HG03045 (cell line): ENCODE measurements at regions not wholly inside any gene's neighbourhood (a gene's known extent, or its start where the extent isn't known, plus 50 kb on each side); places are given as distances from the start of the nearest gene placed in this dataset.
"Not testable (repeated sequence)": the region's sequence is repeated elsewhere in the genome, so short reads cannot be mapped to it uniquely, and the experiment has no call there.

Source experiments
- ATAC-seq: cut with Tn5 transposase; IDR thresholded peaks from one replicate; pipeline ENCODE4 v1.9.1; 2021; ENCODE audit warnings: mild to moderate bottlenecking, moderate library complexity; ENCODE audit not compliant: unreplicated experiment

DNA sequence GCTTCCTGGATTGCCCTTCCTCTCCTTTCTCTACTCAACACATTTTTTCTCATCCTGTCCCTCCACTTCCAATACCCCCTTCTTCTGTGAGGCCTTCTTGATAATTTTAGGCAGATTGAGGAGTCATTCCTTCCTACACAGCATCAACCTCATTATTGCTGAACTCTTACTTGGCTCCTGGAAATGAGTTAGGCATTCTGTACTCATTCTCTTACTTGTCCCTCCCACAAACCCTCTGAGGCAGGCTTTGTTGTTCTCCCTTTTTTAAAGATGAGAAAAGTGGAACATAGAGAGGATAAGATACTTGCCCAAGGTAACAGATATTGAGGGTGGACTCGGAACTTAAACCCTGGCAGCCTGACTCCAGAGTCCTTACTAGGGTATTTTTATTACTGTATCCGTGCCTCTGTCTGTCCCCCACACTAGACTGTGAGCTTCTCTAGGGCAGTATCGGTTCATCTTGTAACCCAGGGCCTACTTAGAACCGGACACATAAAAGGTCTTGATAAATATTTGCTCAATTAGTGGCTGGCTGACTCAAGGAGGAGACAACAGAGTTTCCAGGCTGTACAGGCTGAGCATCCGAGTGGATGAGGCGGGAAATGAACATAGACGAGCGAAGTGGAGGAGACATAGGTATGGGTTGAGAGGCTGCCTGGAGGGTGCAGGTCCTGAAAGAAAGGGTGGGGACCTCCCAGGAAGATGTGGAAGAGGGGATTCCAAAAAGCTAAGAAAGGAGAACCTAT, 148.7 kb upstream of the ATP2B2 start:
- no peak for ATAC-seq

DNA sequence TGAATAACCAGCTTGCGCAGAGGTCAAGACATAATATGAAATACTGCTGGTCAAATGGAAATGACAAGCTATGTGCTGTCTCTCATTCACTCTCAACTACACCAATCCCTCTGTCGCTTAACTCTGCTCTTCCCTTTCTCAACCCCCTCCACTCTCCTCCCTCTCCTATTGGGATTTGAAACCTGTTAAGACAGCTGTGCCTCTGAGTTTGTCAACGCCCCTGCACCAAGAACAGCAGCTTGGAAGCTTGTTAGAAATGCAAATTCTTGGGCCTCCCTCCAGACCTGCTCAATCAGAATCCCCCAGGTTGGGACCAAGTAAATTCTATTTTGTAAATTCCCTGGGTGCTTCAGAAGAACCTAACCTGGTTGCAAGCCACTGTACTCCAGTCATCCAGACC, 149.7 kb upstream of the ATP2B2 start:
- no peak for ATAC-seq

DNA sequence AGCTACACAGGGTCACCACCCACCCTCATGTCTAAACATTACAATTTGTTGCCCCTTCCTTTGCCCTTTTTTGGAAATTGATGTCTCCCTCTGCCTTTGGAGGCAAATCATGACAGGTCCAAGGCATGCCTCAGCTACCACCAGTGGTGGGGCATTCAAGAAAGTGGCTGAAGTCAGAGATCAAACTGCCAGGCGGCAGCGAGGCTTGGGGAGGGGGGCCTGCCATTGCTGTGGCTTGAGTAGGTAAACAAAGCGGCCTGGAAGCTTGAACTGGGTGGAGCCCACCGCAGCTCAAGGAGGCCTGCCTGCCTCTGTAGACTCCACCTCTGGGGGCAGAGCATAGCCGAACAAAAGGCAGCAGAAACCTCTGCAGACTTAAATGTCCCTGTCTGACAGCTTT, 152.0 kb upstream of the ATP2B2 start:
- ATAC-seq: not testable (repeated sequence)

DNA sequence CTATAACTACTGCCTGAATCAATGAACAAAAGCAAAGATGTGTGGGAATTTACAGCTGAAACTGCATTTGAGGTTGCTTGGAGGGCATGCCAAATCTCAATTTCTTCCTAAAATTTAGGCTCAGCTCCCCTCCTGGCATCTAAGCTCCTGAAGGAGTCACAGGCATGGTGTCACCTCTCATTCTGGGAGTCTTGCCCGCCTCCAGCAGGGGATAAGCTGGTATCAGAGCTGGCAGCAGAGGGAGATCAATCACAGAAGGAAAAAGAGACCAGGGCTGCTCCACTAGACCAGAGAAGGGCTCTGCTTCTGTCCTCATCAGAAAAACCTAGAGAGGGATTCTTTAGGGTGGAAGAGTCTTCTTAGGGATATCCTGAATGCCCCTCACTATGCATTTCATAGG, 150.4 kb upstream of the SLC6A11 start:
- no peak for ATAC-seq

DNA sequence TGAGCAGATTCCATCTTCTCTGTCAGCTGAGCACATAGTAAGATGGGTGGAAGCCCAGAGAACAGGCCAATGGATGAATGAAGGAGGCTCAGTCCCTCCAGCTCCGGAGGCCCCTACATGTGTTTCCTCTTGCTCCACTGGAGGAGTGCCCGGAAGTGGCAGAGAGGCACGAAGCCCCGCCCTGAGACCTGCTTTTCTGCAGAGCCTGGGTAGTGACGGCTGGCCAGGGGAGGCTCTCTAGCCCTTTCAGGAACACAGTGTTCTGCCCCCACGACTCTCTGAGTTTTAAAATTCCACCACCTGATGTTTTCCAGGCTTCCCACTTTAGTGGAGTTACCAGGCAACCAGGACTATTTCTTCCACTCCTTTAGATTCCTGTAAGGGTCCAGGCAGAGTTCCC, 149.4 kb upstream of the SLC6A11 start:
- no peak for ATAC-seq

DNA sequence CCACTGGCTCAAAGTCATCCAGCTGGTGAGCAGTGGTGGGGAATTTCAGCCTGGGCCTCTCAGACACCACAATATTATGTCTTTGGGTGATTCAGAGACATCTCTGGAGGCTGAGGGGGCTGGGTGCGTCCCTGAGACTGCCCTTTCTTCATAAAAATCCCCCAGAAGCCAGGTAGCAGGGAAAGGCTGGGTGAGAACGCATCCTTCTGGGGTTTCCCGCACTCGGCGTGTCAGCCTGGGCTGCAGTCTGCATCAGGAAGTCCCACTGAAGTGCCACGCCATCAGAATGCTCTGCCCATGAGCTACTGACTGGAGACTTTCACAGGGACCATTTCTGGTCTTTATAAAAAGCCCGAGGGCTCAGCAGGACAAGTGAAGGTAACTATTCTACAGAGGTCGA, 148.8 kb upstream of the SLC6A11 start:
- no peak for ATAC-seq

DNA sequence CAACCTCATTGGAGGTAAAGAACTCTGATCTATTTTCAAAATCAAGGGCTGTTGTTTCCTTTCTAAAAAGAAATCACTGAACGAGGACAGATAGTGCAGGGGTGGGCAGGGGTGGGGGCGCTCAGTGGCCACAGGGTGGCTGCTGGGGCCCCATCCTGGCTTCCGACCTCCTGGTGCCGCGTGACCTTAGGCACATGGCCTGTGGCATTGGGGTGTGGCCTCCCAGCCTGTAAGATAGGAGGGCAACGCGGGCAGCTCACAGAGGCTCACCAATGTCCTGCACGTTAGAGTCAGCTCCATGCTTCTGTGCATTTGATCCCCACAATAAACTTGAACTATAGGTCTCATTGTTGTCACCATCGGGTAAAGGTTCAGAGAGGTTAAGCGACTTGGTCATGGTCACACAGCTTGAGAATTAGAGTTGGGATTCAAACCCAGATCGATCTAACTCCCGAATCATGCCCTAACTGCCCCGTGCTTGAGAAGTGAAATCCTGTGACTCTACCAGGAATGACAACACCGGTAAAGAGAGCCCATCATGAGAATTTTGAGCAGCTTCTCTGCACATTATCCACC, 148.0 kb upstream of the SLC6A11 start:
- no peak for ATAC-seq

DNA sequence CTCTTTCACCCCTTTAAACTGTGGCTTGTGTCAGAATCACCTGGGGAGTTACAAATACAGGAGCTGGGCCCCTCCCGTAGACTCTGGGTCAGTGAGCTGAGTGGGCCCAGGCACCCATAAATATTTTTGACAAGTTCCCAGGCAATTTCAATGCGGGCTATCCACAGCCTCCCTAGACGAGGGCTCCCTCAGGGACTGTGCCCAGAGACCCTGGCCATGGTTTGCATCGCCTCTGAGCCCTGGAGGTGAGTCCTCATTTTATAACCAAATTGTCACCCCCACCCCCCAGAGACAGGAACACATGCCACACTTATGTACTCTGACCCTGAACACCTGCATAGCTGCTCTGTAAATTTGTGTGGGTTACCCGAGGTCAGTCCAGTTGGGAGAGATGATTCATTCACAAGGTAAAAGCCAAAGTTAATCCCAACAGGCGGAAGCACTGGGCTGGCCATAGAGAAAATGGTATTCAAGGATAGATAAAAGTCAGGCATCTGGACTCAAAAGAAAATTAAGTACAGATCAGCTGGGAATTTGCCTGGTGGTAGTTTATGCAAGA, 146.5 kb upstream of the SLC6A11 start:
- no peak for ATAC-seq

DNA sequence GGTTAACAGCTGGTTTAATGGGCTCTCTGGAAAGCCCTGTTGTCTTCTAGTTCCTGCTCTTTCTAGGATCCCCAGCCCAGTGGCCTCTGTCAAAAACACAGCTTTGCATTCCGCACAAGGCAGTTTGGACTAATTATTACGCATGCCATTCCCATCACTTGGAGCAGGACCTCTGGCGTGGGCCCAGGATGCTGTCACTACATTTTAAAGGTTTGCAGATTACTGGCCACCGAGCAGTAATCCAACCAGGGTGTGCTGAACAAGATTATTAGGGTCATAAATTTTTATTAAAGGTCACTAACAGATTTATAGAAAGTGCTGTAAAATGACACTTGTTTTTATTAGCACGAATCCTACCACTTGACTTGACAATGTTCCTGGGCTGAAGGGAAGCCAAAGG, 143.6 kb upstream of the SLC6A11 start:
- no peak for ATAC-seq

DNA sequence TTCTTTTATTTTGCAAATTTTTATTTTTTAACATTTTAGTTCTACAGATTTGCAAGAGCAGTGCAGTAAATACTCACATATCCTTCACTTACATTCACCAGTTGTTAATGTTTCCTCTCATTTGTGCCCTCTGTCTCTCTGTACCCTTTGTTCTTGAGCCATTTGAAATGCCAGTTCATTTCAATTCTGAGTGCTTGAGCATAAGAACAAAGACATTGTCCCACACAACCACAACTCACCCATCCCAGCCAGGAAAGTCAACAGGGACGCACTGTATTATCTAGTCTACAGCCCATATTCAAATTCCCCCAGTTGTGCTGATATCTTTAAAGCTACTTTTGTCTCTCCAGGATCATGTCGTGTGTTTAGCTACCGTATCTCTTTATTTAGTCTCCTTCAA, 141.4 kb upstream of the SLC6A11 start:
- no peak for ATAC-seq

DNA sequence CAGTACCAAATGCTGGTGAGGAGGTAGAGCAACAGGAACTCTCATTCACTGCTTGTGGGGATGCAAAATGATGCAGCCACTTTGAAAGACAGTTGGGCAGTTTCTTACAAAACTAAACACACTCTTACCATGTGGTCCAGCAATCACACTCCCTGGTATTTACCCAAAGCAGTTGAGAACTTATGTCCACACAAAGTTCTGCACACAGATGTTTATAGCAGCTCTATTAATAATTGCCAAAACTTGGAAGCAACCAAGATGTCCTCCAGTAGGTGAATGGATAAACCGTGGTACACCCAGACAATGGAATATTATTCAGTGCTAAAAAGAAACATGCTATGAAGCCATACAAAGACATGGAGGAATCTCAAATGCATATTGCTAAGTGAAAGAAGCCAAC, 139.1 kb upstream of the SLC6A11 start:
- no peak for ATAC-seq

DNA sequence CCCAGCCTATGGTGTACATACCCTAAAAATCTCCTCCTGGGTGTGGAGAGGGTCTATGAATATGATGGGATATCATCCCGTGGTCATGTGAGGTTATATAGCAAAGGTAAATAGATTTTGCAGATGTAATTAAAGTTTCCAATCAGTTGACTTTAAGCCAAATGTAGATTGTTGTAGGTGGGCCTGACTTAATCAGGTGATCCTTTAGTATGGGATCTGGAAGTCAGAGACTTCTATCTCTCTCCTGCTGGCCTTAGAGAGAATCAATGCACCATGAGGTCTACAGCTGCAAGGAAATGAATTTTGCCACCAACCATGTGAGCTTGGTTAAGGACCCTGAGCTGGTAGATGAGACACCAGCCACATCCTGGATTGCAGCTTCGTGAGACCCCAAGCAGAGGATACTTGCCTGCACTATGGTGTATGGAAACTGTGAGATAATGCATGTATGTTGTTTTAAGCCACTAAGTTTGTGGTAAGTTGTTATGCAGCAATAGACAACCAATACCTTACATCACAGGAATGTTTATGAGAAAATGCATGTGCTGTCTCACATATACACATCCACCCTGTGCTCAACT, 137.1 kb upstream of the SLC6A11 start:
- ATAC-seq: no peak

DNA sequence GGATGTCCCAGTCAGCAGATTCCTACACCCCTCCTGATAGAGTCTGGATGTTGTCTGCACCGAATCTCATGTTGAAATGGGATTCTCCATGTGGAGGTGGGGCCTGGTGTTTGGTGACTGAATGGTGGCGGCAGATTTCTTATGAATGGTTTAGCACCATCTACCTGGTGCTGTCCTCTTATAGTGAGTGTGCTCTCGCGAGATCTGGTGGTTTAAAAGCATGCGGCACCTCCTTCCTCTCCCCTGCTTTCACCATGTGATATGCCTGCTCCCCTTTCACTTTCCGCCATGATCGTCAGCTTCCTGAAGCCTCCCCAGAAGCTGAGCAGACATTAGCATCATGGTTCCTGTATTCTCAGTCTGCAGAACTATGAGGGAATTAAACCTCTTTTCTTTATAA, 135.2 kb upstream of the SLC6A11 start:
- ATAC-seq: no peak

DNA sequence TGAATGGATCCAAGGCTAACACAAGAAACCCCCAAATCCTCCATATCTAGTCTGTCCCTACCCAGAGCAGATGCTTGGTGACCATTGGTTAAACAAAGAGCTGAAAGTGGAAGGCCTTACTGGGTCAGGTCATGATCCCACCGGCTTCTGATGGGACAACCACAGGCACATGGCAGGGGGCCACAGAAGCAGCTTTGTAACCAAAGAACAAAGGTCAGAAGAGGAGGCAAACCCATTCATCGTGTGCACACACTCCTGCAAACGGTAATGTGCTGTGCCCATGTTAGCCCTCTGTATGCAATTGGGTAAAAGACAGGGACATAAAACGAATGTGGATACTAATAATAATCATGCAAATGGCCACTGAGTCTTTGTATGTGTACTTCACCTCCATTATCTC, 133.3 kb upstream of the SLC6A11 start:
- ATAC-seq: no peak

DNA sequence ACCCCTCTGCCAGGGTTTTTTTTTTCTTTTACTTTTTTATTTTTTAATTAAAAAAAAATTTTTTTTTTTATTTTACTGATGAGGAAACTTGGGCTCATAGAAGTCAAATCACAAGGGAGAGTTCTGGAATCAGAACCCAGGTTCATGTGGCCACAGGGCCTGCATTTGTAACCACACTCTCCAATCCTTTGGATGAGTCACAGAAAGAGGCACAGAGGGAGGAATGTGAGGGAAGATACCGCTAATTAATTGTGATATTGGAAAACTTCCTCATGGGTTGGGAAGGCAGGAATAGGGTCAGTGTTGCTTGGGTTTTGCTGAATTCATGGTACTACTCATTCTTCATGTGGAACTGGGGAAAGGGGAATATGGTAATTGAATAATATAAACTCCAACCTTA, 132.9 kb upstream of the SLC6A11 start:
- no peak for ATAC-seq

DNA sequence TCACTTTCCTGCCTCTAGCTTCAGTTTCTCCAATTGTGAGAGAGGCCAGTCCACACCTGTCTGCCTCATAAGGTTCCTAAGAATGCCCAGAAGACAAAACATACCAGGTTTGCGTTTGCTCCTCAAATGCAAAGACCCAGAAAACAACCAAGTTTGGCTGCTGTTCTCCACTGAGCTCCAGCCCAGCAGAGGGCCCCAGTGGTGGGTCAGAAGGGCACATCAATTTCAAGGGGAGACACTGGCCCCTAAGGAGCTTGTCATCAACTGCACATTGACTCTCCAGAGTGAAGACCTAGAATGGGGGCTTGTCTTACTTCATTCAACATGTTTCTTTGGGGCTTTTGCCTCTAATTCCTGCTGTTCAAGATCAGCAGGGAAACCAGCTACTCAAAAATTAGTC, 127.9 kb upstream of the SLC6A11 start:
- ATAC-seq: no peak

DNA sequence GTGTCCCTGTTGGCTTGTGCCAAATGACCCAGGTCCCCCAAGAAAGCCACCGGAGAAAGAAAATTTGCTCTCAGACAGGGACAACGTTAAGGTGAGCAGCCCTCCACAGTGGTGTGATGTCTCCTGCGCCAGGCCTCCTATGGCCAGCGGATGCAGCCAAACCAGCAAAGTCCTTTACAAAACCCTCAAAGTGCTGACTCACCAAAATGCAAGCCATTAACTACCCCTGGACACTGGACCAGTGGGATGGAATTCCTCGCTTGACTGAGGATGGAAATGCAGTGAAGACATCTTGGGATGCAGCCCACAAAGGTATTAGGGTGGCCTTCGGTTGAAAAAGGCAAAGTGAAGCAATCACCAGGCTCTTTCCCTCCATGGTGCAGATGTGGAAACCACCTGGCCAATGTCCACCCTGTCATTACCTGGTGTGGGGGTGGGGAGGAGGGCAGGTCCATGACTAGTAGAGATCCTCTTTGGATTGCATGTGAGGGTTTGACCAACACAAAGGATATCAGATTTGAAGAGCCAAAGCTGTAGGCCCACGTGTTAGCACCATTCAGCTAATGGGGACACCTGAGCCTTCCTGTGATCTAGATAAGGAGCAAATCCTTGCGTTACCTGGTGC, 127.4 kb upstream of the SLC6A11 start:
- no peak for ATAC-seq

DNA sequence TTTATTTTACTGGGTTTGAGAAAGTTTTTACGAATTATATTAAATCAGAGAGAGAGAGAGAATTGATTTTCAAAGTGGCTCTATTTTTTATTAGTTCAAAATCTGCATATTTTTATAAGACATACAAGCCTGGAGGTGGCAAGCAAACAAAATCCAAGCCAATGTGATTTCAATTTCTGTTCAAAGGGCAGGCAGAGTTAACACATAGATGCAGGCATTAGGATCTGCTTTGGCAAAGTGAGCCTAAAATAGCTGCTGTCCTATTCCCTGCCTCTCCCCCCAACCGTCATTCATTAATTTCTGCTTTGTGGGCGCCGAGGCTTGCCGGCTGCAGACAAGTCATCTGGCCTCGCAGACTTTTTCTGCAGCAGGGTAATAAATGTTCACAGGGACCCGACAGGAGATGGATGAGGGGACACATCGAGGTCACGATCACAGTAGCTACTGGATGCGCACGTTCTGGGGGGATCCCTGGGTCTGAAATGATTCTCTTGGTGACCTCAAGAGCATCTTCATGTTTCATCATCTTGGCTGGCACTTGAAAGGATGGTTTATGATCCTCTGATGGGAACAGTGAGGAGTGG, 123.9 kb upstream of the SLC6A11 start:
- no peak for ATAC-seq

DNA sequence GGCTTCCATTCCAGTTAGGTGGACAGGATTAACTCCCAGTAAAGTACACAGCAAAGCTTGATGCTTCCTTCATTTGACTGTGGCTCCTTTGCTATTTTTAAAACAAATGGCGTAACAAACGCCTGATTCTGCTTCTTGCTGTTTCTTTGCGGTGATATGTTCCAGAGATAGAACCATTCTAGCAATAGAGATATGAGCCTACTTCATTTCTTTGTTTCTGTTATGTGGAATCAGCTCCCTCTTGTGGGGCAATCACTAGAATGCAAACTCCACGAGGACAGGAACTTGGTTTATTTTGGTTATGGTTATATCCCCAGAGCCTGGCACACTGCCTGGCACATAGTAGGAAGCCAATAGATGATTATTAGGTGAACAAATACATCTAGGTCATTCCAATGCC, 122.6 kb upstream of the SLC6A11 start:
- ATAC-seq: no peak

DNA sequence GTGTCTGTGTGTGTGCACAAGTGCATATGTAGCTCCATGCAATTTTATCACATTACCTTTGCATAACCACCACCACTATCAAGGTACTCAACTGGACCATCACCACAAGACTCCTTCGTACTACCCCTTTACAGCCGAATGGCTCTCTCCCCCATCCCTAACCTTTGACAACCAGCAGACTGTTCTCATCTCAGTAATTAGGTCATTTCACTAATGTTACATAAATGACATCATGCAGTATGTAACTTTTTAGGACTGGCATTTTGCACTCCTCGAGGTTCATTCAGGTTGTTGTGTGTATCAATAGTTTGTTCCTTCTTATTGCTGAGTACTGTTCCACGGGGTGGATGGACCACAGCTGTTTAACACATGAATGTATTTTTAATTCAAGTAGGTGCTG, 121.8 kb upstream of the SLC6A11 start:
- ATAC-seq: no peak

DNA sequence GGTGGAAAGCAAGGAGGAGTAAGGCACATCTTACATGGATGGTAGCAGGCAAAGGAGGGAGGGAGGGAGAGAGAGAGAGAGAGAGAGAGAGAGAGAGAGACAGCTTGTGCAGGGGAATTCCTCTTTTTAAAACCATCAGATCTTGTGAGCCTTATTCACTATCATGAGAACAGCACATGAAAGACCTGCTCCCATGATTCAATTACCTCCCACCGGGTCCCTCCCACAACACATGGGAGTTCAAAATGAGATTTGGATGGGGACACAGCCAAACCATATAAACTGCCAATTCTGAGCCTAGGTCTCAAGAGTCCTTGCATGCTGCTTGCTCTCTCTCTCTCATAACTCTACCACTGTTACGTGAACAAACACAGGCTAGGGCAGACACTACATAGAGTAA, 120.8 kb upstream of the SLC6A11 start:
- not testable (repeated sequence) for ATAC-seq
